Breast epithelium (tissue), 4 donors: ENCODE measurements at regions not wholly inside any gene's neighbourhood (a gene's known extent, or its start where the extent isn't known, plus 50 kb on each side); places are given as distances from the start of the nearest gene placed in this dataset.

Experiments used
- DNase-seq, 2 donors: peaks; one replicate each; pipeline ENCODE4 v3.0.0-alpha.2; 2019; ENCODE audit warnings: low spot score in 2 of 2
- H3K27ac ChIP-seq, 2 donors: fragments of 200-600 bp; sonication (generic) in 1 of 2; one replicate each; pipeline ENCODE4 v1.5.1; 2016 to 2019; ENCODE audit warnings: mild to moderate bottlenecking in 1 of 2
- H3K27me3 ChIP-seq, 2 donors: fragments of 200-600 bp; sonication (generic) in 1 of 2; one replicate each; pipeline versions ENCODE4 v1.5.1 to v1.6.0; 2017 to 2019; ENCODE audit warnings: control low read depth in 1 of 2, mild to moderate bottlenecking in 1 of 2
- H3K36me3 ChIP-seq: fragments of 200-600 bp; one replicate; pipeline ENCODE4 v1.5.1; 2019
- H3K4me1 ChIP-seq, 2 donors: fragments of 200-600 bp; sonication (generic); one replicate each; pipeline ENCODE4 v1.5.1; 2016 to 2019; ENCODE audit warnings: control low read depth in 1 of 2
- H3K4me3 ChIP-seq, 3 donors: fragments of 200-600 bp; sonication (generic); 1 replicate in 2 of 3; 2 replicates in 1 of 3; pipeline ENCODE4 v1.5.1; 2016 to 2019; ENCODE audit warnings: mild to moderate bottlenecking in 3 of 3, moderate library complexity in 2 of 3
- H3K9me3 ChIP-seq, 2 donors: fragments of 200-600 bp; sonication (generic) in 1 of 2; one replicate each; pipeline ENCODE4 v1.5.1; 2016 to 2019; ENCODE audit warnings: control low read depth in 1 of 2
- CTCF ChIP-seq, 3 donors: fragments of 450-650 bp; IDR thresholded peaks; one replicate each; pipeline ENCODE4 v1.5.1; 2016 to 2017; ENCODE audit warnings: antibody characterized with exemption in 3 of 3, mild to moderate bottlenecking in 3 of 3, moderate library complexity in 3 of 3
- POLR2A ChIP-seq: fragments of 450-650 bp; IDR thresholded peaks from one replicate; pipeline ENCODE4 v1.6.1; 2016; ENCODE audit warnings: antibody characterized with exemption, mild to moderate bottlenecking, moderate library complexity
- POLR2AphosphoS5 ChIP-seq, 3 donors: sonication (generic); formaldehyde crosslinking; IDR thresholded peaks; one replicate each; pipeline ENCODE4 v1.6.1; 2017; ENCODE audit warnings: antibody characterized with exemption in 3 of 3
- intact Hi-C: fragments of 100-400 bp; cut with DNase I; formaldehyde crosslinking; loops from one replicate; pipeline ENCODE4 v1.15.1; 2023; ENCODE audit warnings: low total_unique reads

- Histone ChIP-seq H3K4me3 (no peak overlapping the region), H3K4me1 (no peaks in the 10 kb centered on the region), H3K27ac (no peak overlapping the region), H3K36me3 (no peaks in the 10 kb centered on the region), H3K27me3 (no peaks in the 10 kb centered on the region), H3K9me3 (no peaks in the 10 kb centered on the region)
- TF ChIP-seq POLR2AphosphoS5 (IDR thresholded peaks at IDR 0.05) (no peak), POLR2A (no peak), CTCF (IDR thresholded peaks at IDR 0.05) (no peak)
- intact Hi-C loops = no loop called here
- no peak for DNase-seq
These were observed 225.4 kb upstream of the PDE3A start for GRCh38 chr12:20142956-20143355.

GRCh38 chr12:20144341-20144740, 224.0 kb upstream of the PDE3A start:
- Histone ChIP-seq H3K4me1 (no peaks in the 10 kb centered on the region), H3K4me3 (no peak overlapping the region), H3K27ac (no peak overlapping the region), H3K9me3 (no peaks in the 10 kb centered on the region), H3K36me3 (no peaks in the 10 kb centered on the region), H3K27me3 (no peaks in the 10 kb centered on the region)
- DNase-seq = no peak
- no peak for TF ChIP-seq CTCF (IDR thresholded peaks at IDR 0.05)
- TF ChIP-seq POLR2A = no peak
- TF ChIP-seq POLR2AphosphoS5 (IDR thresholded peaks at IDR 0.05) = no peak
- intact Hi-C loops = no loop called here

GRCh38 chr12:20148241-20148640, 220.1 kb upstream of the PDE3A start:
- Histone ChIP-seq H3K4me3 (no peak overlapping the region), H3K9me3 (no peaks in the 10 kb centered on the region), H3K36me3 (no peaks in the 10 kb centered on the region), H3K27ac (no peak overlapping the region), H3K4me1 (no peaks in the 10 kb centered on the region), H3K27me3 (no peaks in the 10 kb centered on the region)
- intact Hi-C loops = no loop called here
- no peak for TF ChIP-seq CTCF (IDR thresholded peaks at IDR 0.05)
- no peak for TF ChIP-seq POLR2AphosphoS5 (IDR thresholded peaks at IDR 0.05)
- TF ChIP-seq POLR2A = no peak
- no peak for DNase-seq

- DNase-seq = no peak
- no peaks in the 10 kb centered on the region for H3K27me3 ChIP-seq
- H3K27ac ChIP-seq = no peak overlapping the region
- no peaks in the 10 kb centered on the region for H3K36me3 ChIP-seq
- TF ChIP-seq POLR2AphosphoS5 (IDR thresholded peaks at IDR 0.05) = no peak
- TF ChIP-seq POLR2A = no peak
- TF ChIP-seq CTCF (IDR thresholded peaks at IDR 0.05) = no peak
- H3K4me1 ChIP-seq = no peaks in the 10 kb centered on the region
- H3K9me3 ChIP-seq = no peaks in the 10 kb centered on the region
- H3K4me3 ChIP-seq = no peak overlapping the region
- intact Hi-C loops = no loop called here
These were observed 217.4 kb upstream of the PDE3A start for GRCh38 chr12:20150835-20151422.

GRCh38 chr12:20154052-20154451, 214.3 kb upstream of the PDE3A start:
- no peak overlapping the region for H3K4me3 ChIP-seq
- DNase-seq = no peak

More at GRCh38 chr12:20154052-20154451, 214.3 kb upstream of the PDE3A start:
- H3K27ac ChIP-seq = no peak overlapping the region
- TF ChIP-seq CTCF (IDR thresholded peaks at IDR 0.05) (no peak), POLR2A (no peak), POLR2AphosphoS5 (IDR thresholded peaks at IDR 0.05) (no peak)
- no peaks in the 10 kb centered on the region for H3K36me3 ChIP-seq
- no peaks in the 10 kb centered on the region for H3K4me1 ChIP-seq
- intact Hi-C loops = no loop called here
- H3K27me3 ChIP-seq = no peaks in the 10 kb centered on the region
- H3K9me3 ChIP-seq = no peaks in the 10 kb centered on the region
